Kidney (tissue), 13 donors: ENCODE measurements at regions not wholly inside any gene's neighbourhood (a gene's known extent, or its start where the extent isn't known, plus 50 kb on each side); places are given as distances from the start of the nearest gene placed in this dataset.

Experiments used
- DNase-seq, 5 donors: peaks; one replicate each; pipeline ENCODE4 v3.0.0-alpha.2; 2013 to 2020
- FAIRE-seq: peaks from 2 replicates; lab custom pipeline; 2012; peaks lifted over from hg19 to GRCh38; lab: Jason Lieb, UNC
- H3K27ac ChIP-seq, 2 donors: one replicate each; pipeline ENCODE4 v1.7.0; 2013; ENCODE audit warnings: low read depth in 2 of 2, low read length in 2 of 2, inconsistent platforms in 1 of 2
- H3K27me3 ChIP-seq: one replicate; pipeline ENCODE4 v1.7.1; 2013; ENCODE audit warnings: low read length, inconsistent platforms; ENCODE audit not compliant: control insufficient read depth, insufficient read depth
- H3K36me3 ChIP-seq, 3 donors: one replicate each; pipeline versions ENCODE4 v1.7.0 to v1.7.1; 2013; ENCODE audit warnings: low read length in 3 of 3, control low read depth in 1 of 3, inconsistent platforms in 1 of 3; ENCODE audit not compliant: insufficient read depth in 3 of 3, control insufficient read depth in 2 of 3
- H3K4me1 ChIP-seq, 3 donors: one replicate each; pipeline versions ENCODE4 v1.7.0 to v1.7.1; 2013; ENCODE audit warnings: low read length in 3 of 3, inconsistent platforms in 1 of 3, low read depth in 1 of 3; ENCODE audit not compliant: control insufficient read depth in 2 of 3, insufficient read depth in 2 of 3
- H3K4me3 ChIP-seq, 3 donors: one replicate each; pipeline versions ENCODE4 v1.7.0 to v1.8.1; 2013; ENCODE audit warnings: low read length in 3 of 3, control low read depth in 1 of 3, inconsistent platforms in 1 of 3
- H3K9ac ChIP-seq, 3 donors: one replicate each; pipeline versions ENCODE4 v1.7.0 to v1.7.1; 2013; ENCODE audit warnings: low read length in 3 of 3, control low read depth in 1 of 3, inconsistent platforms in 1 of 3
- H3K9me3 ChIP-seq, 3 donors: one replicate each; pipeline versions ENCODE4 v1.7.0 to v1.7.1; 2013; ENCODE audit warnings: low read length in 3 of 3, control low read depth in 1 of 3, inconsistent platforms in 1 of 3; ENCODE audit not compliant: control insufficient read depth in 2 of 3, insufficient read depth in 1 of 3
- CTCF ChIP-seq: IDR thresholded peaks from 3 replicates; pipeline ENCODE4 v1.5.1; 2012; ENCODE audit warnings: mild to moderate bottlenecking, moderate library complexity, borderline replicate concordance; ENCODE audit not compliant: insufficient read depth; ENCODE audit errors: extremely low read depth
- intact Hi-C: fragments of 100-400 bp; cut with DNase I; formaldehyde crosslinking; loops from one replicate; pipeline ENCODE4 v1.11.1; 2022
- donor health status: control.
- donor health status: control.
- donor health status: control.
- donor health status: control.
- donor health status: control.
- donor health status: DM: yes; HTN: yes; CAD: no.
- donor health status: Normal renal cell carcinoma (clear cell type).

GRCh38 chr9:115766370-115766955 lies 387.1 kb upstream of the PAPPA start:
- H3K27ac ChIP-seq: no peak overlapping the region
- H3K9me3 ChIP-seq: no peaks in the 10 kb centered on the region
- peaks cover 0 to 2% (median 0%) of the 10 kb centered on the region in 3 donors for H3K4me1 ChIP-seq
- FAIRE-seq: no peak
- DNase-seq: no peak
- no peak overlapping the region for H3K4me3 ChIP-seq
- H3K9ac ChIP-seq: no peak overlapping the region
- no peaks in the 10 kb centered on the region for H3K36me3 ChIP-seq
- intact Hi-C loops: no loop called here
- no peaks in the 10 kb centered on the region for H3K27me3 ChIP-seq
- no peak for TF ChIP-seq CTCF

GRCh38 chr9:115770521-115770920 lies 383.1 kb upstream of the PAPPA start:
- intact Hi-C loops: no loop called here
- H3K36me3 ChIP-seq: no peaks in the 10 kb centered on the region
- DNase-seq (no peak), FAIRE-seq (no peak)
- H3K9ac ChIP-seq: no peak overlapping the region
- no peak for TF ChIP-seq CTCF
- H3K27ac ChIP-seq: no peak overlapping the region
- H3K9me3 ChIP-seq: no peaks in the 10 kb centered on the region
- no peaks in the 10 kb centered on the region for H3K4me1 ChIP-seq
- no peak overlapping the region for H3K4me3 ChIP-seq
- H3K27me3 ChIP-seq: no peaks in the 10 kb centered on the region

- H3K4me1 ChIP-seq: no peaks in the 10 kb centered on the region
- no peaks in the 10 kb centered on the region for H3K27me3 ChIP-seq
- intact Hi-C loops: no loop called here
- H3K4me3 ChIP-seq: no peak overlapping the region
- no peaks in the 10 kb centered on the region for H3K36me3 ChIP-seq
- FAIRE-seq (no peak), DNase-seq (no peak)
- no peaks in the 10 kb centered on the region for H3K9me3 ChIP-seq
- H3K27ac ChIP-seq: no peak overlapping the region
- TF ChIP-seq CTCF: no peak
- H3K9ac ChIP-seq: no peak overlapping the region
Measured at GRCh38 chr9:115775659-115776058, 377.9 kb upstream of the PAPPA start.

GRCh38 chr9:115777610-115778009 lies 376.0 kb upstream of the PAPPA start:
- intact Hi-C loops: no loop called here
- H3K27me3 ChIP-seq: no peaks in the 10 kb centered on the region

More at GRCh38 chr9:115777610-115778009, 376.0 kb upstream of the PAPPA start:
- no peak overlapping the region for H3K4me3 ChIP-seq
- no peaks in the 10 kb centered on the region for H3K36me3 ChIP-seq
- no peaks in the 10 kb centered on the region for H3K4me1 ChIP-seq
- H3K27ac ChIP-seq: no peak overlapping the region
- H3K9me3 ChIP-seq: no peaks in the 10 kb centered on the region
- no peak for TF ChIP-seq CTCF
- DNase-seq: peak in 2 of 5 donors; percentile 14 to 43
- no peak overlapping the region for H3K9ac ChIP-seq
- no peak for FAIRE-seq
